Activated B cell treated with CpG ODN at 0.5 μM for 24 hours (primary cell): ENCODE measurements at regions not wholly inside any gene's neighbourhood (a gene's known extent, or its start where the extent isn't known, plus 50 kb on each side); places are given as distances from the start of the nearest gene placed in this dataset.

Experiments used
- ATAC-seq: fragments of 200-7000 bp; cut with Tn5 transposase; one replicate; pipeline ENCODE4 v1.10.0; 2021; ENCODE audit warnings: low read depth, mild to moderate bottlenecking, moderate library complexity
- CTCF ChIA-PET: fragments of 350-600 bp; sonication (Branson Sonifier 250); formaldehyde crosslinking; loops from one replicate; lab custom pipeline; 2021; ENCODE audit warnings: antibody characterized with exemption; lab: Charles Lee
- POLR2A ChIA-PET: fragments of 350-600 bp; sonication (Branson Sonifier 250); formaldehyde crosslinking; loops from one replicate; lab custom pipeline; 2021; ENCODE audit warnings: antibody characterized with exemption; lab: Charles Lee
- DNase-seq: peaks from one replicate; pipeline ENCODE4 v3.0.0; 2022
- H3K27ac Mint-ChIP-seq: one replicate; pipeline ENCODE4 v1.8.0; 2020; ENCODE audit warnings: mixed read lengths
- H3K27me3 Mint-ChIP-seq: one replicate; pipeline ENCODE4 v1.8.0; 2021; ENCODE audit warnings: mixed read lengths
- H3K36me3 Mint-ChIP-seq: one replicate; pipeline ENCODE4 v1.8.0; 2021; ENCODE audit warnings: low read depth, mixed read lengths
- H3K4me1 Mint-ChIP-seq: one replicate; pipeline ENCODE4 v1.8.0; 2021; ENCODE audit warnings: mixed read lengths
- H3K4me3 Mint-ChIP-seq: one replicate; pipeline ENCODE4 v1.8.0; 2020; ENCODE audit warnings: mild to moderate bottlenecking, mixed read lengths
- H3K9me3 Mint-ChIP-seq: one replicate; pipeline ENCODE4 v1.8.0; 2020; ENCODE audit warnings: mixed read lengths
- intact Hi-C: fragments of 100-400 bp; cut with micrococcal nuclease; formaldehyde crosslinking; loops from one replicate; pipeline ENCODE4 v1.15.1; 2024
- TF ChIP-seq, protein P1 (sequence below): fragments of 200-600 bp; IDR thresholded peaks from one replicate; pipeline ENCODE4 v1.8.0; 2022; ENCODE audit warnings: antibody characterized with exemption, mild to moderate bottlenecking

DNA sequence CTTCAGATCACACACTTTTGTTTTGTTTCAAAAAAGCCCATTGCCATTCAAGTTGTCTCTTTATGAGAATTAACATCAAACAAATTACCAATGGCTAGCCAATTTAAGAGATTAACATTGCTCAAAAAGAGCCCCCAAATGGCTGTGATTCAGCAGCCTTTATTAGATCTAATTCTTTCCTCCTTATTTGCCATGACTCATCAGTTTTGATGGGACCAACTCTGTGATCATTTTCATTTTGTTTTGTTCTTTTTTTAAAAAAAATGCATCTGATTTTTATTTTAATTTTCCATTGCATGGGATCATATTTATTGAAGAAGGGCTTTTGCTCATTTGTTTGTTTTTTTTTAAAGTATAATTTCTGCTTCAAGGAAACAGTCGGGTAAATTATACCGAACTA lies 161.6 kb upstream of the FRMPD4 start:
- TF ChIP-seq, protein P1, sequence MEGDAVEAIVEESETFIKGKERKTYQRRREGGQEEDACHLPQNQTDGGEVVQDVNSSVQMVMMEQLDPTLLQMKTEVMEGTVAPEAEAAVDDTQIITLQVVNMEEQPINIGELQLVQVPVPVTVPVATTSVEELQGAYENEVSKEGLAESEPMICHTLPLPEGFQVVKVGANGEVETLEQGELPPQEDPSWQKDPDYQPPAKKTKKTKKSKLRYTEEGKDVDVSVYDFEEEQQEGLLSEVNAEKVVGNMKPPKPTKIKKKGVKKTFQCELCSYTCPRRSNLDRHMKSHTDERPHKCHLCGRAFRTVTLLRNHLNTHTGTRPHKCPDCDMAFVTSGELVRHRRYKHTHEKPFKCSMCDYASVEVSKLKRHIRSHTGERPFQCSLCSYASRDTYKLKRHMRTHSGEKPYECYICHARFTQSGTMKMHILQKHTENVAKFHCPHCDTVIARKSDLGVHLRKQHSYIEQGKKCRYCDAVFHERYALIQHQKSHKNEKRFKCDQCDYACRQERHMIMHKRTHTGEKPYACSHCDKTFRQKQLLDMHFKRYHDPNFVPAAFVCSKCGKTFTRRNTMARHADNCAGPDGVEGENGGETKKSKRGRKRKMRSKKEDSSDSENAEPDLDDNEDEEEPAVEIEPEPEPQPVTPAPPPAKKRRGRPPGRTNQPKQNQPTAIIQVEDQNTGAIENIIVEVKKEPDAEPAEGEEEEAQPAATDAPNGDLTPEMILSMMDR = no peak
- CTCF ChIA-PET = no interaction called here
- DNase-seq (no peak), ATAC-seq (no peak)
- Mint-ChIP-seq H3K9me3 (no peaks in the 10 kb centered on the region), H3K4me3 (no peak overlapping the region), H3K27ac (no peak overlapping the region), H3K36me3 (no peaks in the 10 kb centered on the region), H3K4me1 (no peaks in the 10 kb centered on the region), H3K27me3 (no peaks in the 10 kb centered on the region)
- POLR2A ChIA-PET = no interaction called here
- intact Hi-C loops = no loop called here

GRCh38 chrX:11992271-11992670 lies 146.0 kb upstream of the FRMPD4 start:
- ATAC-seq = no peak
- Mint-ChIP-seq H3K27me3 (no peaks in the 10 kb centered on the region), H3K36me3 (no peaks in the 10 kb centered on the region), H3K27ac (no peak overlapping the region), H3K4me3 (no peak overlapping the region), H3K9me3 (peaks cover 2% of the 10 kb centered on the region), H3K4me1 (no peaks in the 10 kb centered on the region)
- ChIA-PET CTCF (no interaction called here), POLR2A (no interaction called here)
- intact Hi-C loops = no loop called here
- TF ChIP-seq, protein P1 = no peak
- no peak for DNase-seq

DNA sequence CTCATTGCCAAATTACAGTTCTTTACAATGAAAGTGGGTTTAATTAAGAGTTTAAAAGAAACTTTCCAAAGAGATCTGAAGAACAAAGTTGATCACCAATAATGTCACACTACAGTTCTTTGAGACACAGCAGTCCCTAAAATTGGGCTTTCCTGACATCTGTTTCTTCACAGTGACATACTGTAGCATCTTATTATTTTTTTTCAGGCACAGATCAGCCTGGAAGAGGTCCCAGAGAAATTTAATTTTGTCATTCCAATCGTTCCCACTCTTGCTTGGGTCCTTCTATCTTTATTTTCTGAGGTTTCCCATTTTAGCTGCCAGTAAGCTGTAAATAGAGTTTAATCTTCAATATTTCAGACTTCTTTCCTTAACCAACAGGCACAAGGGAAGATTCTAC lies 143.1 kb upstream of the FRMPD4 start:
- TF ChIP-seq, protein P1 = no peak
- POLR2A ChIA-PET = no interaction called here
- intact Hi-C loops = no loop called here

DNA sequence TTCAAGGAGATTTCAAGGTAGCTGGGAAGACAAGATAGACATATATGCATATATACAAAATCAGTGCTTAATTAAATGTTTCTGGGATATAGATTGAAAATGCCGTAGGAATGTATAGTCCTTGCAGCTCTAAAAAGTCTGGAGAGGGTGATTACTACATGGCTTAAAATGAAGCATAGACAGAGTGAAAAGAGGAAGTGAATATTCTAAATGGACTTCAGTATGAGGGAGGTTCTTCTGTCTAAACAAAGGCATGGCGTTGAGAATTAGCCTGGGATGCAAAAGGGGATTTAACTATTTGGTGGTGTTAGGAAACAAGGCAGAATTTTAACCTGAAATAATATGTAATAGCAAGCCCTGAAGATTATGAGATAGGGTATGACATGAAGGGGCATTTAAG lies 141.5 kb upstream of the FRMPD4 start:
- peaks cover 2% of the 10 kb centered on the region for H3K9me3 Mint-ChIP-seq
- H3K27ac Mint-ChIP-seq = no peak overlapping the region
- ATAC-seq (no peak), DNase-seq (no peak)
- POLR2A ChIA-PET = no interaction called here
- no peak overlapping the region for H3K4me3 Mint-ChIP-seq
- intact Hi-C loops = no loop called here
- no peaks in the 10 kb centered on the region for H3K27me3 Mint-ChIP-seq
- no peaks in the 10 kb centered on the region for H3K36me3 Mint-ChIP-seq
- CTCF ChIA-PET = no interaction called here
- H3K4me1 Mint-ChIP-seq = no peaks in the 10 kb centered on the region
- TF ChIP-seq, protein P1 = no peak

More for the DNA sequence above, 143.1 kb upstream of the FRMPD4 start:
- Mint-ChIP-seq H3K4me1 (no peaks in the 10 kb centered on the region), H3K4me3 (no peak overlapping the region), H3K9me3 (peaks cover 2% of the 10 kb centered on the region), H3K27me3 (no peaks in the 10 kb centered on the region), H3K27ac (no peak overlapping the region), H3K36me3 (no peaks in the 10 kb centered on the region)
- DNase-seq (no peak), ATAC-seq (no peak)
- CTCF ChIA-PET = no interaction called here

- intact Hi-C loops = no loop called here
- Mint-ChIP-seq H3K27me3 (no peaks in the 10 kb centered on the region), H3K36me3 (no peaks in the 10 kb centered on the region), H3K27ac (no peak overlapping the region), H3K9me3 (peaks cover 2% of the 10 kb centered on the region), H3K4me3 (no peak overlapping the region), H3K4me1 (no peaks in the 10 kb centered on the region)
- DNase-seq (no peak), ATAC-seq (no peak)
- TF ChIP-seq, protein P1 = no peak
- POLR2A ChIA-PET = no interaction called here
- CTCF ChIA-PET = no interaction called here
Observed at GRCh38 chrX:11998944-11999343, 139.3 kb upstream of the FRMPD4 start.
